ENCODE measurements at regions not wholly inside any gene's neighbourhood (a gene's known extent, or its start where the extent isn't known, plus 50 kb on each side); places are given as distances from the start of the nearest gene placed in this dataset.

DNA sequence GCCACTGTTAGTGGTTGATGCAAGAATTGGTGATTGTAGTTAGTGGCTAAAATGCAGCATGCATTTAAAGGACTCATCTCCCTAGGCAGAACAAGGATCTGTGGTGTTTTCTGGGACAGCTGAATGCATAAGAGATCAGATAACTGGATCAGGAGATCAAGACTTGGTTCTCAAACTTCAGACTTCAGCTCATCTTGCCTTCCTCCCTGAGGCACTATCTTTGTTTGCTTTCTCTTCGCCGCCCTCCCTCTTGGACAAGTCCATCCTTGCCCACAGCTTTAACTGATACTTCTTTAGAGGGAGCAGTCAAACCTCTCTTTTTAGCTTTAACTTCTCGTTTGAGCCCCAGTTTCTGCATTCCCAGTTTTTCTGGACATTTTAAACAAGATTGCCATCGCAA lies 195.4 kb upstream of the TPRG1 start:
- no peaks in the 10 kb centered on the region for H3K36me3 ChIP-seq (replicated peaks; ENCODE audit: insufficient read depth, low read length)
- no peaks in the 10 kb centered on the region for H3K9me2 ChIP-seq (replicated peaks; ENCODE audit: insufficient read depth, low read length)
- no peaks in the 10 kb centered on the region for H3K27me3 ChIP-seq (replicated peaks; ENCODE audit: insufficient read depth, low read length)
- no peaks in the 10 kb centered on the region for H4K20me1 ChIP-seq (ENCODE audit: insufficient read depth, low read length)
- no peak for DNase-seq
- no peaks in the 10 kb centered on the region for H3F3A ChIP-seq (ENCODE audit: insufficient read depth, low read length)
- no peaks in the 10 kb centered on the region for H3K9me3 ChIP-seq (replicated peaks; ENCODE audit: insufficient read depth, low read length)
- H3K9ac ChIP-seq (ENCODE audit: low read length): no peak overlapping the region
- H2AFZ ChIP-seq (ENCODE audit: low read length): no peak overlapping the region
- H3K4me3 ChIP-seq (ENCODE audit: low read length): no peak overlapping the region
- H3K79me2 ChIP-seq (ENCODE audit: low read length): no peaks in the 10 kb centered on the region
- H3K4me1 ChIP-seq (ENCODE audit: low read length): no peaks in the 10 kb centered on the region
- no peak overlapping the region for H3K27ac ChIP-seq (ENCODE audit: low read length)
- TF ChIP-seq EZH2 (optimal IDR thresholded peaks at IDR 0.05; ENCODE audit: low read depth, low read length) (no peak), EZH2phosphoT487 (IDR thresholded peaks at IDR 0.05; ENCODE audit: low read length) (no peak)
- TF ChIP-seq, protein P1, sequence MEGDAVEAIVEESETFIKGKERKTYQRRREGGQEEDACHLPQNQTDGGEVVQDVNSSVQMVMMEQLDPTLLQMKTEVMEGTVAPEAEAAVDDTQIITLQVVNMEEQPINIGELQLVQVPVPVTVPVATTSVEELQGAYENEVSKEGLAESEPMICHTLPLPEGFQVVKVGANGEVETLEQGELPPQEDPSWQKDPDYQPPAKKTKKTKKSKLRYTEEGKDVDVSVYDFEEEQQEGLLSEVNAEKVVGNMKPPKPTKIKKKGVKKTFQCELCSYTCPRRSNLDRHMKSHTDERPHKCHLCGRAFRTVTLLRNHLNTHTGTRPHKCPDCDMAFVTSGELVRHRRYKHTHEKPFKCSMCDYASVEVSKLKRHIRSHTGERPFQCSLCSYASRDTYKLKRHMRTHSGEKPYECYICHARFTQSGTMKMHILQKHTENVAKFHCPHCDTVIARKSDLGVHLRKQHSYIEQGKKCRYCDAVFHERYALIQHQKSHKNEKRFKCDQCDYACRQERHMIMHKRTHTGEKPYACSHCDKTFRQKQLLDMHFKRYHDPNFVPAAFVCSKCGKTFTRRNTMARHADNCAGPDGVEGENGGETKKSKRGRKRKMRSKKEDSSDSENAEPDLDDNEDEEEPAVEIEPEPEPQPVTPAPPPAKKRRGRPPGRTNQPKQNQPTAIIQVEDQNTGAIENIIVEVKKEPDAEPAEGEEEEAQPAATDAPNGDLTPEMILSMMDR (IDR thresholded peaks at IDR 0.05; ENCODE audit: low read length): no peak
- H3K4me2 ChIP-seq (ENCODE audit: low read depth, low read length): no peak overlapping the region

DNA sequence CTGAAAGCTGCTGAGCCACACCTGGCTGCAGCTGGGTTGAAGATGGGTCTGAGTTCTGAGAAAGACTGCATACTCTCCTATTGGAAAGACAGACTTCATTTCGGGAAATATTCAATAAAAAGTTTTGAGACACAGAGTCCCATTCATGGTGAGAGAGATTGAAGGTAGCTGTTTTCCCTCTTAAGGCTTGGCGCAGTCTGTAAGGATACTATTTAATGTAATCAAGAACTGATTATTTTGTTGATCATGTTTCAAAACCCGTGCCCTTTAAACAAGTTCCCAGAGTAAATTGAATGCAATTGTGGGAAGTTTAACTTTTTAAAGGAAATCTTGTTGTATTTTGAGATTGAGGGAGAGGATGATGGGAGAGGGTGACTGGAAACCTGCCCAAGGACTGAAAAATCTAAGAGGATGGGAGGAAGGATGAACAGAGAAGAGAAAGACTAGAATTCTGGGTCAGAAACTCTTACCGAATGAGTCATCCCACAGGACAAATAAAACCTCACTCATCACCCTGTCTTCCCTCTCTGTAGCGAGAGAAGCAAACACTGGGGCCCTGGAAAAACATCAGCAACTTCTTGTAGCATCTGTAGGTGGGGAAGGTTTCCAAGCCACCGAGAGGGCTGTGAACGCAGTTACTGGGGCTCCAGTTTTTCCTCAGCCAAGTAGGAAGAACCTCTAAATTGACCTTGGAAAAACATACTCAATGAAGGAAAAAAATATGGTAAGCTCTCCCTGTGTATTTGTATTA lies 193.2 kb upstream of the TPRG1 start:
- H3K27ac ChIP-seq (ENCODE audit: low read length): no peak overlapping the region
- H3F3A ChIP-seq (ENCODE audit: insufficient read depth, low read length): no peaks in the 10 kb centered on the region
- no peaks in the 10 kb centered on the region for H3K79me2 ChIP-seq (ENCODE audit: low read length)
- no peaks in the 10 kb centered on the region for H3K9me3 ChIP-seq (replicated peaks; ENCODE audit: insufficient read depth, low read length)
- no peak for DNase-seq
- H3K4me1 ChIP-seq (ENCODE audit: low read length): no peaks in the 10 kb centered on the region
- no peak overlapping the region for H2AFZ ChIP-seq (ENCODE audit: low read length)
- H3K36me3 ChIP-seq (replicated peaks; ENCODE audit: insufficient read depth, low read length): no peaks in the 10 kb centered on the region
- H3K4me3 ChIP-seq (ENCODE audit: low read length): no peak overlapping the region
- TF ChIP-seq EZH2 (optimal IDR thresholded peaks at IDR 0.05; ENCODE audit: low read depth, low read length): no peak
- TF ChIP-seq, protein P1 (IDR thresholded peaks at IDR 0.05; ENCODE audit: low read length): no peak
- TF ChIP-seq EZH2phosphoT487 (IDR thresholded peaks at IDR 0.05; ENCODE audit: low read length): no peak
- H3K9ac ChIP-seq (ENCODE audit: low read length): no peak overlapping the region
- no peak overlapping the region for H3K4me2 ChIP-seq (ENCODE audit: low read depth, low read length)
- H3K9me2 ChIP-seq (replicated peaks; ENCODE audit: insufficient read depth, low read length): no peaks in the 10 kb centered on the region
- no peaks in the 10 kb centered on the region for H4K20me1 ChIP-seq (ENCODE audit: insufficient read depth, low read length)
- H3K27me3 ChIP-seq (replicated peaks; ENCODE audit: insufficient read depth, low read length): no peaks in the 10 kb centered on the region

- no peak overlapping the region for H2AFZ ChIP-seq (ENCODE audit: low read length)
- no peaks in the 10 kb centered on the region for H3F3A ChIP-seq (ENCODE audit: insufficient read depth, low read length)
- H3K4me1 ChIP-seq (ENCODE audit: low read length): no peaks in the 10 kb centered on the region
- H3K4me3 ChIP-seq (ENCODE audit: low read length): no peak overlapping the region
- DNase-seq: no peak
- no peak overlapping the region for H3K9ac ChIP-seq (ENCODE audit: low read length)
- H3K27me3 ChIP-seq (replicated peaks; ENCODE audit: insufficient read depth, low read length): no peaks in the 10 kb centered on the region
- no peaks in the 10 kb centered on the region for H4K20me1 ChIP-seq (ENCODE audit: insufficient read depth, low read length)
- no peak overlapping the region for H3K27ac ChIP-seq (ENCODE audit: low read length)
- no peaks in the 10 kb centered on the region for H3K9me2 ChIP-seq (replicated peaks; ENCODE audit: insufficient read depth, low read length)
- no peaks in the 10 kb centered on the region for H3K9me3 ChIP-seq (replicated peaks; ENCODE audit: insufficient read depth, low read length)
- H3K79me2 ChIP-seq (ENCODE audit: low read length): no peaks in the 10 kb centered on the region
- no peaks in the 10 kb centered on the region for H3K36me3 ChIP-seq (replicated peaks; ENCODE audit: insufficient read depth, low read length)
- TF ChIP-seq EZH2 (optimal IDR thresholded peaks at IDR 0.05; ENCODE audit: low read depth, low read length) (no peak), EZH2phosphoT487 (IDR thresholded peaks at IDR 0.05; ENCODE audit: low read length) (no peak)
- TF ChIP-seq, protein P1 (IDR thresholded peaks at IDR 0.05; ENCODE audit: low read length): no peak
- H3K4me2 ChIP-seq (ENCODE audit: low read depth, low read length): no peak overlapping the region
Observed at GRCh38 chr3:188979248-188979647, 192.5 kb upstream of the TPRG1 start.
